Germinal center (tissue), 1 donor: ENCODE measurements at regions not wholly inside any gene's neighbourhood (a gene's known extent, or its start where the extent isn't known, plus 50 kb on each side); places are given as distances from the start of the nearest gene placed in this dataset.

Experiments used
- DNase-seq: peaks from one replicate; pipeline ENCODE4 v3.0.0; 2012; ENCODE audit warnings: mixed read lengths, low spot score

DNA sequence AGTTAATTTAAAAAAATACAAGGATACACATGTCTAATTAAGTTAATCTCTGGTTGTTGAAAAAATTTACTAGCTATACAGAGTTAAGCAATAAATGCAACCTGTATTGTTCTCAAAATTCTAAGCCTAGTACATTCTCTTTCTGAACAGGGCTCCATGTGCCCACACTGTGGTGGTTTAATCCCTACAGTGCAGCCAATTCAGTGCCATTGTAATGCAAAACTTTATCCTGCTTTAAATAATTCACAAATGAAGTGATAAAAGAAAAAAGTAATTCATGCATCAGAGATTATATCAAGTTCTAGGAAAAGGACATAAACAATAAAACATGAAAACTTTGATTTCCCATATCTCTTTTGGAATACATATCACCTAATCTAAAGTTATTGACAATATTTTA lies 1089.2 kb downstream of the C4orf33 start:
- DNase-seq = no peak

DNA sequence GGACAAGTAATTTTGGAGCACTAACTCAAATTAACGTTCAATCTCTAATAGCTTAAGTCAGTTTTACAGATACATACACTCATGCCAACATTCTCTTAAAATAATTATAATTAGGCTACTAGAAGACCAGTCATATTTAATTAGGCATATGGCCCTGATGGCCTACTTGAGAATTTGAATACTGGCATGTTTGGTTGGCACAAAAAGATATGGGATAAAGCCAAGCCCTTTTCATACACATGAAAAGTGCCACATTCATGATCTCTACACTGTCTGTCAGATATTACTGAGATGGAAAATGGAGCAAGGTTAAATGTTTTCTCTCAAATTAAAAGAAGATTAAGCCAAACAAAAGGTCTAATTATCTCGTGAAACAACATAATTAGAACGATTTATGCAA lies 1091.0 kb downstream of the C4orf33 start:
- DNase-seq = no peak

DNA sequence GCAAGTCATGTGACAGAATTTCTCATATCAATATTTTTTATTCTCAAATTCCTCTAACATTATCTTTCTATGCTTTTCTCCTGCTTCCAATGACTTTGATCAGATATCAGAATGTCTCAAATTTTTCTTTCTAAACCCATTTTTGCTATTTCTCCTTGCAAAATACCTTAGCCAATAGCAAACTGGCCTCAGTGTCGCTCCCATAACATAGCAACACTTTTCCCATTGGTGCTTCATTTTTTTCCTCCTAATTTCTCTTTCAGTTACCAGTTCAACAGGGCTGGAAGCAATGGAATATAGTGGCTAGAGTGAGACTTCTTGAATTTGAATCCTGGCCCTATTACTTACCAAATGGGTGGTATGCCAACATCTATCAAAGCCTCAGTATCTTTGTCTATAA lies 1091.6 kb downstream of the C4orf33 start:
- no peak for DNase-seq

DNA sequence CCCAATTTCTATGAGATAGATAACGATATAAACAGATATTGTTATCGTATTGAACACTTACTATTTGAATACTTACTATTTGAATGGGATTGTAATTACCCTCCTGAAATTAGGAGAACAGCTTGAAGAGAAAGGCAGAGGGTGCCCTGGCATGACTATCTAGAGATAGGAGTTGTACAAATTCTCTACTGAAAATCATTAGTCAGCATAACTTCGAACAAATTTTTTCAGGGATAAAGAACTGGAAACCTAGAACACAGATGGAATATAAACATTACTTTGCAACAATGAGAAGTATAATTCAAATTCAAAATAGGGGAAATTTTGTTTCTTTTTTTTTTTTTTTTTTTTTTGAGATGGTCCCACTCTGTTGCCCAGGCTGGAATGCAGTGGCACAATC lies 1096.8 kb downstream of the C4orf33 start:
- DNase-seq = no peak

DNA sequence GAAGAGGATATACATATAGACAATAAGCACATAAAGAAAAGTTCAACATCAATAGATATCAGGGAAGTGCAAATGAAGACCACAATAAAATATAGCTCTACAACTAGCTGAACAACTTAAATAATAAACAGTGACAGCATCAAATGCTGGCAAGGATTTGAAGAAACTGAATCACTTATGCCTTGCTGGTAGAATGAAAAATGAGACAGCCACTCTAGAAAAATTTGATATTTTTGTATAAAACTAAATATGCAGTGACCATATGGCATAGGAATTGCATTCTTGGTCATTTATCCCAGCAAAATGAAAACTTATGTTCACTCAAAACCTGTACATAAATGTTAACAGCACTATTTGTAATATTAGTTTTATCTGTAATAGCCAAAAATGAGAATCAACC lies 1102.0 kb downstream of the C4orf33 start:
- DNase-seq = no peak

DNA sequence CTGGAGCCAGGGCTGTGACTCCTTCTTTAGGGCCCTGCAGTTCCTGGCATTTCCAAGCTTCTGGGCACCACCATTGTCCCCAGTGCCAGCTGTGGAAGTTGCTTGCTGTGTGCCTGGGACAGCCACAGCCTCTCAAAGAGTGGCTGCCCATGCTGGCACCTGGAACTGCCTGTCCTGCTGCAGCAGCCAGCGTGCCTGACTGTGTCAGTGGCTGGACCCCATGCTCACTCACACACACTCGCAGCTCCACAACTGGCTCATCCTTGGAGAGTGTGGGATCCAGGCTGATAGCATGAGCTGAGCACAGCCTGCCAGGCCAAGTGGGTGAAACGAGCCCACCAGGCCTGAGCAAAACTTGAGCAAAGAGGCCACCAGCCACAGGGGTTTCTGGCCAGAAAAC lies 1107.6 kb downstream of the C4orf33 start:
- no peak for DNase-seq

DNA sequence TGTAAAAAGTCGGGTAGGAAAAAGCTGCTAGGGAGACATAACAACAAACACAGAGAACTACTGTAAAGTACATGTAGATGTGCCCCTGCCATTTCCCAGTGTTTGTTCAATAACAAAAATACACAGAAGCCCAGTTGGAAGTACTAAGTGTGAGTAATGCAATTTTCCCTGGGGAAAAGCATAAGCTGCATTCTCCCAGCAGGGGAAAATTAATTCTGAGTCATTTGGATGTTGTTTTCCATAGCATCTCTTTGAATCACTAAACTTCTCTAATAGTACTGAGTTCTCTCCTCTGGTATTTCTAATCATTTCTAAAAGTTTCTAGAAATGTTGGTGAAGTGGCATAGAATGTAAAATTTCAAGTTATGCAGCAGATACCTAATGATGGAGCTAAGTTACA lies 1114.9 kb downstream of the C4orf33 start:
- DNase-seq = no peak

DNA sequence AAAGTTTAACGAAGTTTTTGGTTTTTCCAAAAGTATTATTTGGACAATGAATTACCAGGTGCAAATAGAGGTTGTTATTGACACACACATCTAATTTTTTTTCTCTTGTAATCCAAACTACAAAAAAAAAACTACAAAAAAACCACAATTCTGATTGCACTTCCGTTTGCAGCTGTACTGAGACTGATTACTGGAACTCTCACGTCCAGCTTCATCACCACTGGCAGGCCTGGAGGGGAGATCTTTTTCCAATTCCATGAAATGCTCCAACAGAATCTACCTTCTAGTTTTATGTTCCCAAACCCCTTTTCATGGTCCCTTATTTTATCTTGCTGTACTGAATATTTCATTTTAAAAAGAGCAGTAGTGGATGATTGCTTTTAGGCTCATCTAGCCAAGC lies 1118.3 kb downstream of the C4orf33 start:
- DNase-seq = no peak

DNA sequence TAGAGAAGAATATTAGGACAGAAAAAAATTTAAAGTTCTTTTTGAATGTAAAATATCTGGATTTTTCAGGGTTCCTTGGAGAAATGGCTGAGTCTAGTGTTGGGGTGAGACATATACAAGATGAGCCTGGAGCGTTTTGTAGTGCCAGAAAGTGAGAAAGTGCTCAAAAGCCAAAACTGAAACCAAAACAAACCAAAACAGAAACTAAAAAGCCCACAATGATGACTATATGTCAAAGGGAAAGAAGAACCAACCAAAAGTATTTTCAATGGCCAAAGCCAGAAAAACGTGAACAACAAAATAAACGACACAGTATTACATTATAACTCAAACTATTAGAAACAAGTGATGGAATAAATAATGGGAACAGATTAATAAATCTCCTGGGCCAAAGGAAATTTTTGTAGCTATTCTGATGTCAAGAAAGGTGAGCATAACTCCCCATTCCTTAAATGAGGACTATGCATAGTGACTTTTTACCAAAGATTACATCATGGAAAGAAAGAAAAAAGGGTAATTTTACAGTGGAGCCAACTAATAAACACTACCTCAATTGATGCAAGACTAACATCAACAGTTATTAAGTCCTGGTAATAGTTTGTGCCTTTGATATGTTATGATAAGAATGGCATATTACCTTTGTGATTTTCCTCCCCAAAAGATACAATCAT lies 1137.6 kb downstream of the C4orf33 start:
- no peak for DNase-seq

DNA sequence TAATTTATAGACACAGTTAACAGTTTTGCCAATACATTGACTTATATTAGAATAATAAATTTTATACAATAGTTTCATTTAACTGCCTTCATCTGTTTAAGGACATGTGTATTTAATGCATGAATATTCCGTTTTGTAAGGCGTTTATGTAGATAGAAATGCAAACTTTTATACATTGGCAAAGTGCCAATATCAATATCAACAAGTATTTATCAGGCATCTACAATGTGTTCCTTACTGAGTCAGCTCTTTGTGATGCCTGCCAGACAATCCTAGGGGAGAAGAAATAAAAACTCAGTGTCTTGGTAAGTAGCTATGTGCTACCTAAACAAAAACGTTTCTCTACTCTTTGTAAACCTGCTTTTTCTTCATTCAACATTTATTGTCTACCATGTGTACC lies 1142.2 kb downstream of the C4orf33 start:
- DNase-seq = no peak

DNA sequence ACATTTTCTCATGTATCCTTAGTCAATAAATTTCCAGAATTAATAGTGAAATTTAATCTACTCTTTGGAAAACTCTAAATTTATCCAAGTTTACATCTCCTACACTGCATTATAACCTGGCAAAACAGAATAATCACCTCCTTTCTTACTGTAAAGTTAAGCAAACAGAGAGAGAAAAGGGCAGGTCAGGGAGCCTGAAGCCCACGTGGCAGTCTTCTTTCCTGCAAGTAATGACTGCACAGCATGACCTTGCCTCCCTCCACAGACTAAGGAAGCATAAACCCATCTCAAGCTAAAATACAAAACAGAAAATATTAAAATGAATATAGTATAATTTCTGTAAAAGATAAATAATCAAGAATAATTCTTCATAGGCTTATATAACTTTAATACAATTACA lies 1153.0 kb downstream of the C4orf33 start:
- no peak for DNase-seq

DNA sequence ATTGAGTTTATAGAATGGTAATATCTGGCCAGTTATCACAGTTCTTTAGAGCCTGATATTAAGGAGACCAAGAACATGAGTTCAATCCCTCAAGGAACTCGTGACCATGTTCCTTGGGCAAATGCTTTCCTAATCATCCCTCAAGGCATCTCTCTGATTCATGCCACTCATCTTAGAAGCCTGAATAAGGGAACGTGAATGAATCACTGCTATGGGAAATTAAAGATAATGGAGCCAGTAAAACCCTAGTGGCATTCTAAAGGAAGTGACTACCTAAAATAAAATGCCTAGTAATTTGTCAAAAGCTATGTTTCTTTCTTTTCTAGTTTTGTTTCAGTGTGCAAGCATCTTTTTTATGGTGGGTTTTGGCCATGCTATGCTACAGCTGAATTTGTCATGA lies 1161.3 kb downstream of the C4orf33 start:
- DNase-seq = no peak

DNA sequence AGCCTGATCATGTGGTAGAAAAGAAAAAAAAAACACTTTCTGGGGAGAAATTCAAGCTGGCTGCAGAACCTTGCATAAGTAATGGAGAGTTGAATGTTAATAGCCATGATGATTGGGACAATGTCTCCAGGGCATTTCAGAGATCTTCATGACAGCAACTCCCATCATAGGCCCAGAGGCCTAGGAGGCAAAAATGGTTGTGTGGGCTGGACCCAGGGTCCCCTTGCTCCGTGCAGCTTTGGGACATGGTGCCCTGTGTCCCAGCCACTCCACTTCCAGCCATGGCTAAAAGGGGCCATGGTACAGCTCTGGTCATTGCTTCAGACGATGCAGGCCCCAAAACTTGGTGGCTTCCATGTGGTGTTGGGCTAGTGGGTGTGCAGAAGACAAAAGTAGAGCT lies 1170.9 kb downstream of the C4orf33 start:
- DNase-seq = no peak

DNA sequence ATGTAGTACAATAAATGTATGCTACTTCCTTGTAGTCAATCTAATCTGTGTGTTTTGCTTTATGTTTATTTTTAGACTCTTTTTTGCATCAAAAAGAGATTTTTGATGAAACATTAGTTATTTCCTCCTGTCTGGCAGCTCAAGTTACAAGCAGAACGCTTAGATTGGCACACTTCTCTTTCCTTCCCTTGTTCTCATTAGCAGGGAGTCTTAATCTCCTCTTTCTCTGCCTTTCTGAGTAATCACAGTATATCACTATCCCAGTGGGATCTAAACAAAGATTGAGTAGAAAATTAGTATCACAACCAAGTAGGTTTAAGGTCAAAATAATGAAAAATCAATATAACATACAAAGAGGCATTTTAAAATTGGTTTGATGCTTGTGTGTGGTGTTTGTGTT lies 1192.6 kb downstream of the C4orf33 start:
- no peak for DNase-seq

DNA sequence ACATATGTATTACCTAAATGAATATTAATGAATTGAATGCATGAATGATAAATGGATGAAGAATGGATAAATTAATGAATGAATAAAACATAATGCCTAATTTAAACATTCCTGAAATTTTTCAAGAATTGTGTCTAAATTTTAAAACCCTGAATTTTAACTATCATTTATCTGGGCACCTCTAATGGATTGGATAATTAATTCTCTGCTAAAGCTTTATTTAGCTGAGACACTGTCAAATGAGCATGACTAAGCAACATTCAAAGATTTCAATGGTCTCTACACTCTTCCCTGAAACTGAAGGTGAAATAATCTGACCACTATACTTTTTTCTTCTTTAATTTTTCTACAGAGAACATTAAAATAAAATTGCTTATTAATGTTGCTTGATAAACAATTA lies 1197.7 kb downstream of the C4orf33 start:
- no peak for DNase-seq

DNA sequence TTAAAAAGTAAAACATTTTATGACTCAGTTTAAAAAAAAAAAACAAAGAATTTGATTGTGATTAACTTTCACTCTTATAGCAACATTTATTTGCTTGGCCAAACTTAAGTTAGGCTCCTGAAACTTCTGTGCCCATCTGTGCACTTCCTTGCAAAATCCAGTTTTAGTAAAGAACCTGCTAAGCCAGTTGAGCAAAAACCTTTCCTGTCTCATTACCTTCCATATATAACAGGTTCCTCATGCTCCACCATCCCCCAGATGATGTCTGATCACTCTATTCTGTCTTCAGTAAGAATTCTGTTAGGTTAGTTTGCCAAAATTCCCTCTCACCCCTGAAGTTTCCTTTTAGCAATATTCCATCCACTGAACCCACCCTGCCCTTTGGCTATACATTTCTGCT lies 1200.5 kb downstream of the C4orf33 start:
- DNase-seq = no peak

DNA sequence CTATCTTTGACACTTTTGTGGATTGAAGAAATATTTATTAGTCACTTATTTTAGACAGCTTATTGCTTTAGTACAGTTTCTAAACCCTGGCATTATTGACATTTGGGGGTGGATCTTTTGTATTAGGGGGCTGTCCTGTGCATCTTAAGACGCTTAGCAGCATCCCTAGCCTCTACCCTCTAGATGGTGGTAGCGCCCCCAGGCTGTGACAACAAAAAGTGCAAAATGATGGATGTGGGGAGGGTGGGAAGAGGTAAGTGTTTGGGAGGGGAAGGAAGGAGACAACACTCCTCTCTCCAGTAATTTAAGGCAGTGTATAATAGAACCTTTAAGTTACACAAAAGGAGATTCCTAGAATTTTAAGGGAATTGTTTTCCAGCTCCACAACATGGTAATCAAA lies 1210.6 kb downstream of the C4orf33 start:
- no peak for DNase-seq

DNA sequence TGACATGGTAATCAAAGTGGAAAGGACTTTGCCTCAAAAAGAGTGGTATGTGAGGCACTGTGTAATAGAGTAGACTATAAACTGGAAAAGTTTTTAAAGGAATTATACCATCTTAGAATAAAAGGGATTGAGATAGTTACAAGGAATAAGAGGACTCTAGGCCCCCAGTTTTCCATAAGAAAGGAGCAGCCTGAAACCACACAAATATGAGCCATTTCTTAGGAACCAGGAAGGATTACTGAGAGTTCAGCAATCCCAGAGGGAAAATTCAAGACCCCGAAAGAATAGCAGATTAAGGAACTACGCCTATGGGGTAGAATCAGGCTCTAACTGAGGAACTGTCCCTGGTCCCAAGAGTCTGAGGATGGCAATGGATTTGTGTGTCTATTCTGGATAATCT lies 1213.3 kb downstream of the C4orf33 start:
- no peak for DNase-seq

DNA sequence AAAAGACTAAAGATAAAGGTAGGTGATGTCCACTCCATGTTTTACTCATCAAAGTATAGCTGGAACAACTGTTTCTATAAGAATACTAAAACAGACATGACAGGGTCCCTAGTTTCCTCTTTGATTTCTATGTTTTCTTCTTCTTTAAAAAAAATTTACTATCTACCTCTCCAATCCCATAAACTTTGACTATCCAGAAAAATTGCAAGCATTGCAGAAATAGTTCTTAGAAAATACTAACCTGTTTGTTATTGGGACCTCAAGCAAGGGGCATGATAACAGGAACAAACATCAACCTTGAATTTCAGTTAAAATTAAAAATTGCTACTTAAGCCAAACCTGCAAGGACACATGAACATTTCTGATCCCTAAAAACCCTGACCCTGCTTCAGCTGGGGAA lies 1226.5 kb downstream of the C4orf33 start:
- DNase-seq = no peak

DNA sequence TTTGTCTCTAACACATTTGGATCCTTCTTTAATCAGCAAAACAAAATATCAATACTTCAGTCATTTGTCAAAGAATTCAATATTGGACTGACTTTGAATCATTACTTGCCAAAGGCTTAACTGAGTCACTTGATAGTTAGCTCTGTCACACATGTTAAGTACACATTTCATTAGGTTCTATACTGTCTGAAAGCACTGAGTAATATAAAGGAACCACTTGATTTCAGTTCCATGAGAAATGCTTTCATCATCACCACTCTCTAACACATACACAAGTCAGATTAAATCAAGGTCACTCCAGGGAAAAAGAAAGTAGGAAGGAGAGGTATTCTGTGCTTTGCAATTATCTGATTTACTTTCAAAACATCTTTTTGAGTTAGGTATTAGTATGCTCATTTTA lies 1233.1 kb downstream of the C4orf33 start:
- no peak for DNase-seq

DNA sequence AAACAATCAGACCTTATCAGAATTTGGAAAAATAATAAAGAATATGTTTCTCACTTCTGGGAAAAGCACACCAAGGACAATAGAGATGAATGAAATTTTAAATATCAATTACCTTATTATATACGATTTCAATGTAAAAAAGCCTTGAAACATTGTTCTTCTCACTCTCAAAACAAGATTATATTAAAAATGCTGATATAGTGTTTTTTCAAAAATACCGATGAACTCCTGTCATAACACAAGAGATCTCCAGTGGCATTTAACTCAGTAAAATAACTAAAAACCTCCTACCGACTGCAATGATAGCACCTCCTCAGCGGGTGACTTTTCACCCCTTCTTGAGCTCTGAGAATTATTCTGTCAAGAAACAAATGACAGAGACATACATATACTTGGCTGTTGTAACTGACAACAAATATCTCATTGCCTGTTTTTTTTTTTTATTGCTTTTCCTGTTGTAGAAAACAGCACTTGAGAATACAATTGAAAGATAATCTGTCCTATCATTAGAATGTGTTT lies 1237.3 kb downstream of the C4orf33 start:
- DNase-seq = no peak

DNA sequence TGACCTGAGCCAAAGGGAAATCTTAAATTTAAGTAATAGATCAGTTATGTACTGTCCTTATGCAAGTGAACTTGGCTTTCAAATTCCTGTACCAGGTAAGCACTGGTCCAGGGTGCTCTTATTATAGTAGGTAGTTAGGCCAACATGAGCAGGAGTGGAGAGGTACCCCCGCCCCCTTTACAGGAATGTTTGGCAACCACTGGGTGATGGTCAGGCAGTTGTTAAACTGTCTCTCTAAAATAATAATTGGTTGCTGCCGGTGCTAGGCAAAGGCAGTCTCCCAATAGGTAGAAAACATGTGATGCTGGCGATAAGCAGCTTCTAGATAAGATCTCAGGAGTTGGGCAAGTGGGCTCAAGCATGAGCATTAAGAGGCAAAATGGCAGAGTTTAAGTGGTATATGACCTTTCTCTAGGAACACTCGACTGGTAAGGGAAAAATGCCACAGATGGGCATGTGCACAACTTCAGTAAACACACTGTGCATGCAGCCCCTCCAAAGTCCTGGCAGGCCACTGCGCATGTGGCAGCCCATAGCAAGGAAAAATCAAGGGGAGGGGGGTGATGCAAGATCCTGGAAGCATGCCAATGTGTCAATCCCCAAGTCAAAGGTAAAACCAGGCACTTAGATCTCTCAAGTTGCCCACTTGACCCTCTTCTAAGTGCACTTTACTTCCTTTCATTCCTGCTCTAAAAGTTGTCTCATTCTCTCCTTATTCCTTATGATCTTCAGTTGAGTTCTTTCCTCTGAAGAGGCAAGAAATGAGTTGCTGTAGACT lies 1239.7 kb downstream of the C4orf33 start:
- no peak for DNase-seq

DNA sequence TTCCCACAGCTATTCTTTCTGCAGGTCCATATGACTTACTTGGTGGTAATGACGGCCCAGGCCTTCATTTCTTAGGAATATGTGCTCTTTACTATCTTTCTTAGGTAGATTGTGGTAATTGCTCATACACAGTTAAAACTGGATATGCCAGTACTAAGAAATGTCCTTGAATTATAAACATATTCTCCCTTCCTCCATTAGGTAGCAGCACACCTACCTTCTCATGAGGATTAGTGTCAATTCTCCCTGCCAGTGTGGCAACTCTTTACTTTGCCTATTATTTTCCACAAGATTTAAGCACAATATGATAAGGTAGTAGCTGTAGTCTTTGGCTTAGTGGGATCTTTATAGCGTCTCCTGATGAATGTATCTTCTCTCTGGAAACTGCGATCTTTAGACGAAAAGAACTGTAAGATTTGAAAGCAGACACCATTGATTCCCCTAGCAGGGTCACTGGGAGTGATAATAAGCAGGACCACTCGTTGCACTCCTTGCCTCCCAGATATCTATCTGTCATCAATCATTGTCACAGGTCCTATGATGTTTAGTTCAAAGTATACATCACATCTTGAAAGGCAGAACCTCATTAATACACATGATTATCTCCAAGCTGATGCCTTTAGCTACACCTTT lies 1240.7 kb downstream of the C4orf33 start:
- no peak for DNase-seq
